Endodermal cell (in vitro differentiated cells): ENCODE measurements at regions not wholly inside any gene's neighbourhood (a gene's known extent, or its start where the extent isn't known, plus 50 kb on each side); places are given as distances from the start of the nearest gene placed in this dataset.

ENCODE experiments used
- DNase-seq: peaks from one replicate; pipeline ENCODE4 v3.0.0-alpha.2; 2017
- H3K27ac ChIP-seq: 2 replicates; pipeline ENCODE4 v1.5.1; 2013; ENCODE audit warnings: mild to moderate bottlenecking, low read depth, low read length, moderate library complexity
- H3K27me3 ChIP-seq: 2 replicates; pipeline ENCODE4 v1.6.1; 2013; ENCODE audit warnings: mild to moderate bottlenecking, low read length, moderate library complexity; ENCODE audit not compliant: insufficient read depth, control insufficient read depth, poor library complexity, severe bottlenecking
- H3K36me3 ChIP-seq: 2 replicates; pipeline ENCODE4 v1.7.0; 2013; ENCODE audit warnings: mild to moderate bottlenecking, low read length, moderate library complexity; ENCODE audit not compliant: control insufficient read depth, insufficient read depth
- H3K4me1 ChIP-seq: one replicate; pipeline ENCODE4 v1.7.0; 2013; ENCODE audit warnings: low read length; ENCODE audit not compliant: control insufficient read depth, insufficient read depth
- H3K4me3 ChIP-seq: 2 replicates; pipeline ENCODE4 v1.5.1; 2013; ENCODE audit warnings: mild to moderate bottlenecking, low read length, moderate library complexity
- H3K9ac ChIP-seq: 2 replicates; pipeline ENCODE4 v1.6.1; 2013; ENCODE audit warnings: mild to moderate bottlenecking, low read length, moderate library complexity; ENCODE audit not compliant: poor library complexity, severe bottlenecking; ENCODE audit errors: extremely low read depth
- H3K9me3 ChIP-seq: 2 replicates; pipeline ENCODE4 v1.6.1; 2013; ENCODE audit warnings: mild to moderate bottlenecking, low read length, moderate library complexity; ENCODE audit not compliant: control insufficient read depth
- H3K27ac Mint-ChIP-seq: 2 replicates; pipeline ENCODE4 v1.8.0; 2020; ENCODE audit warnings: mixed read lengths
- H3K27me3 Mint-ChIP-seq: 2 replicates; pipeline ENCODE4 v1.8.0; 2021; ENCODE audit warnings: mild to moderate bottlenecking, mixed read lengths; ENCODE audit not compliant: insufficient read depth
- H3K36me3 Mint-ChIP-seq: 2 replicates; pipeline ENCODE4 v1.8.0; 2020; ENCODE audit warnings: low read depth, mixed read lengths
- H3K4me1 Mint-ChIP-seq: 2 replicates; pipeline ENCODE4 v1.8.0; 2020; ENCODE audit warnings: mixed read lengths
- H3K4me3 Mint-ChIP-seq: 2 replicates; pipeline ENCODE4 v1.8.0; 2020; ENCODE audit warnings: mild to moderate bottlenecking, moderate library complexity, mixed read lengths
- H3K9me3 Mint-ChIP-seq: 2 replicates; pipeline ENCODE4 v1.8.0; 2020; ENCODE audit warnings: mild to moderate bottlenecking, mixed read lengths
- WGBS, 2 experiments: methylation state at CpG; one replicate each; pipeline versions ENCODE4 v1.1.5 to v1.1.7; 2013; ENCODE audit warnings: missing lambda C conversion rate in 2 of 2, mixed read lengths in 1 of 2; ENCODE audit not compliant: insufficient coverage in 1 of 2, insufficient read length in 1 of 2; 5-methylcytosine and 5-hydroxymethylcytosine counted together
- TF ChIP-seq, protein P1 (sequence below): fragments of 200-600 bp; sonication (generic); conservative IDR thresholded peaks from 2 replicates; pipeline ENCODE4 v1.5.0; 2021; ENCODE audit warnings: antibody characterized with exemption, mild to moderate bottlenecking

DNA sequence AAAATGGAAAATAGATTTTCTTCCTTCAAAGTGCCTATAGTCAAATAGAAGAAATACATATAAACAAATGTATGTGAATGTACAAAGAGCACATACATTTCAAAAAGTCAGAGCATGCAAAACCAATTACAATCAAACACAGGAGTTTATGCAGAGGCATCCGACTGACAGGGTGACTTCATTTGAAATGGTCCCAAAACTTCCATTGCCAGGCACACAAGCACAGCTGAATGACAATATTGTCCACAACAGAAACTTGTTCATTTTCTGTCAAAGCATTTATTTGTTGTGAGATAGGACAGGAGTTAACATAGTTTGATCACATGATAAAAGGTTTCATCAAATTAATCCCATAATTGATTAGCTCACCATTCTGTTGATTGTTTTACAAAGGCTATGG is 96.4 kb upstream of the TTC29 start:
- no peaks in the 10 kb centered on the region for H3K36me3 ChIP-seq
- no peak overlapping the region for H3K27ac ChIP-seq
- 92% methylated on average over 1 of the region's 1 CpG; no CpG with 5 or more reads in 1 of the 2 experiments for WGBS, 2 experiments
- Mint-ChIP-seq H3K36me3 (no peaks in the 10 kb centered on the region), H3K4me1 (peaks cover 5% of the 10 kb centered on the region), H3K9me3 (no peaks in the 10 kb centered on the region), H3K27ac (no peak overlapping the region), H3K27me3 (no peaks in the 10 kb centered on the region), H3K4me3 (no peak overlapping the region)
- no peak for DNase-seq
- TF ChIP-seq, protein P1, sequence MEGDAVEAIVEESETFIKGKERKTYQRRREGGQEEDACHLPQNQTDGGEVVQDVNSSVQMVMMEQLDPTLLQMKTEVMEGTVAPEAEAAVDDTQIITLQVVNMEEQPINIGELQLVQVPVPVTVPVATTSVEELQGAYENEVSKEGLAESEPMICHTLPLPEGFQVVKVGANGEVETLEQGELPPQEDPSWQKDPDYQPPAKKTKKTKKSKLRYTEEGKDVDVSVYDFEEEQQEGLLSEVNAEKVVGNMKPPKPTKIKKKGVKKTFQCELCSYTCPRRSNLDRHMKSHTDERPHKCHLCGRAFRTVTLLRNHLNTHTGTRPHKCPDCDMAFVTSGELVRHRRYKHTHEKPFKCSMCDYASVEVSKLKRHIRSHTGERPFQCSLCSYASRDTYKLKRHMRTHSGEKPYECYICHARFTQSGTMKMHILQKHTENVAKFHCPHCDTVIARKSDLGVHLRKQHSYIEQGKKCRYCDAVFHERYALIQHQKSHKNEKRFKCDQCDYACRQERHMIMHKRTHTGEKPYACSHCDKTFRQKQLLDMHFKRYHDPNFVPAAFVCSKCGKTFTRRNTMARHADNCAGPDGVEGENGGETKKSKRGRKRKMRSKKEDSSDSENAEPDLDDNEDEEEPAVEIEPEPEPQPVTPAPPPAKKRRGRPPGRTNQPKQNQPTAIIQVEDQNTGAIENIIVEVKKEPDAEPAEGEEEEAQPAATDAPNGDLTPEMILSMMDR: no peak
- no peaks in the 10 kb centered on the region for H3K9me3 ChIP-seq
- no peak overlapping the region for H3K9ac ChIP-seq
- no peaks in the 10 kb centered on the region for H3K27me3 ChIP-seq
- no peaks in the 10 kb centered on the region for H3K4me1 ChIP-seq
- no peak overlapping the region for H3K4me3 ChIP-seq

DNA sequence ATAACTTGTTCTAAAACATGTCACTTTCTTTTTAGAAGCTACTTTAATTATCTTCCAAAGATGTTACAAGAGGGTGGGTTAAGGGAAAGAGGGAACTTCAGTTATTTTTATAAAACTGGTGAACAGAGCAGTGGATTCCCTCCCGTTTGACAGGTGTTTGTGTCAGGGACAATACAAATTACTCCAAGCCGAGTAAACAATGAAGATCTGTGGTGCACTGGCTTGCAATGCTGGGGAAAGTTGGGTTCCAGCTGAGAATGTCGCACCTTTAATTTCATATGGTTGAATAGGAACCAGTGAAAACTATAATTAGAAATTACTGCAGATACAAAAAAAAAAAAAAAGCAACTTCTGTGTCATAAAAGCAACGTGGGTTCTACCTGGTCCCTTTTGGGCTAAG is 98.6 kb upstream of the TTC29 start:
- no peaks in the 10 kb centered on the region for H3K27me3 ChIP-seq
- Mint-ChIP-seq H3K4me3 (no peak overlapping the region), H3K36me3 (no peaks in the 10 kb centered on the region), H3K27me3 (no peaks in the 10 kb centered on the region), H3K4me1 (peaks cover 5% of the 10 kb centered on the region), H3K9me3 (no peaks in the 10 kb centered on the region), H3K27ac (no peak overlapping the region)
- no peak overlapping the region for H3K4me3 ChIP-seq
- H3K9me3 ChIP-seq: no peaks in the 10 kb centered on the region
- no peak for DNase-seq
- H3K36me3 ChIP-seq: no peaks in the 10 kb centered on the region
- H3K9ac ChIP-seq: no peak overlapping the region
- WGBS, 2 experiments: 79 to 87% methylated on average over 3 to 4 of the region's 4 CpGs
- H3K27ac ChIP-seq: no peak overlapping the region
- TF ChIP-seq, protein P1: no peak
- H3K4me1 ChIP-seq: no peaks in the 10 kb centered on the region

DNA sequence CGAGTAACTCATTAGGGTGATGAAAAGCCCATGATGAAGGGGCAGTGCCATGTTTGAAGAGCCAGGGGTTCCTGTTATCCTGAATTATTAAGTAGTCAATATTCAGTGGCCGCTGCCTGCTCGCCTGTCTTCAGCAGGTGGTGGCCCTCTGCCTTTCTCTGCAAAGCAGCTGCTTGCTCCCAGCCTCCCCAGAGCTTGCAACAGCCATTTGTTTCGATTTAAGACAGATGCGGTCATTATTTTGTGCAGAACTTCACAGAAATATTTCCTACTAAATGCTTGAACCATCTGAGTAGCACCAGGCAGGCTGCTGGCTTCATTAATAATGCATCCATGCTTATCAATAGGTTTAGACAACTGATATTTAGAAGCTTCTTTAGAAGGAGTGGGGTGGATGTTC is 104.3 kb upstream of the TTC29 start:
- Mint-ChIP-seq H3K27me3 (no peaks in the 10 kb centered on the region), H3K36me3 (no peaks in the 10 kb centered on the region), H3K27ac (no peak overlapping the region), H3K9me3 (peaks cover 10% of the 10 kb centered on the region), H3K4me1 (peaks cover 9% of the 10 kb centered on the region), H3K4me3 (no peak overlapping the region)
- H3K9ac ChIP-seq: no peak overlapping the region
- WGBS, 2 experiments: 92 to 100% methylated on average over 5 of the region's 5 CpGs
- no peaks in the 10 kb centered on the region for H3K4me1 ChIP-seq
- peaks cover 7% of the 10 kb centered on the region for H3K9me3 ChIP-seq
- H3K27ac ChIP-seq: no peak overlapping the region
- H3K36me3 ChIP-seq: no peaks in the 10 kb centered on the region
- TF ChIP-seq, protein P1: no peak
- no peak for DNase-seq
- H3K4me3 ChIP-seq: no peak overlapping the region
- H3K27me3 ChIP-seq: no peaks in the 10 kb centered on the region
